Astrocyte of the spinal cord (primary cell): ENCODE measurements at regions not wholly inside any gene's neighbourhood (a gene's known extent, or its start where the extent isn't known, plus 50 kb on each side); places are given as distances from the start of the nearest gene placed in this dataset.
A peak's percentile ranks its signal among the peaks of the same experiment; 100 is the strongest.
"Not testable (repeated sequence)": the region's sequence is repeated elsewhere in the genome, so short reads cannot be mapped to it uniquely, and the experiment has no call there.

Experiments
- DNase-seq: peaks from one replicate; pipeline ENCODE4 v3.0.0; 2011; ENCODE audit warnings: low read depth, low spot score
- H3K4me3 ChIP-seq: 2 replicates; pipeline ENCODE4 v1.5.1; 2011; ENCODE audit warnings: low read depth, mild to moderate bottlenecking, low read length, moderate library complexity
- in situ Hi-C: cut with HindIII; loops from 2 replicates; pipeline ENCODE4 v1.10.0; 2017; ENCODE audit warnings: low sequenced_read_pairs
- TF ChIP-seq, protein P1 (sequence below): IDR thresholded peaks from 2 replicates; pipeline ENCODE4 v1.5.1; 2012; ENCODE audit warnings: low read depth, mild to moderate bottlenecking, low read length, inconsistent platforms

DNA sequence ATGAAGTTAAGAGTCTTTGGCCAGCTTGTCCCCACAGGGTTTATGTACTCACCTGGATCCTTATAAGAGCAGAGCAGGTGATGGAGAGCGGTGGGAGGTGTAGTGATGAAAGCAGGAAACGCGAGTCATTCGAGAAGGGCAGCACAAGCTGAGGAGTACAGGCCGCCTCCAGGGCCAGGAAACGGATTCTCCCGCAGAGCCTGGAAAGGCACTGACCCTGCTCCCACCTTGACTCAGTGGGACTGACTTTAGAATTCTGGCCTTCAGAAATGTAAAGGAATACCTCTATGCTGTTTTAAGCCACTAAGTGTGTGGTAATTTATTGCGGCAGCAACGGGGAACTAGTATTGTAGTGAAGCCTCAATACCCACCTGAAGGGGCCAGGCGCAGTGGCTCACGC lies 137.7 kb upstream of the KCTD7 start:
- in situ Hi-C loops, DNase-seq, H3K4me3 ChIP-seq: not testable (repeated sequence)

DNA sequence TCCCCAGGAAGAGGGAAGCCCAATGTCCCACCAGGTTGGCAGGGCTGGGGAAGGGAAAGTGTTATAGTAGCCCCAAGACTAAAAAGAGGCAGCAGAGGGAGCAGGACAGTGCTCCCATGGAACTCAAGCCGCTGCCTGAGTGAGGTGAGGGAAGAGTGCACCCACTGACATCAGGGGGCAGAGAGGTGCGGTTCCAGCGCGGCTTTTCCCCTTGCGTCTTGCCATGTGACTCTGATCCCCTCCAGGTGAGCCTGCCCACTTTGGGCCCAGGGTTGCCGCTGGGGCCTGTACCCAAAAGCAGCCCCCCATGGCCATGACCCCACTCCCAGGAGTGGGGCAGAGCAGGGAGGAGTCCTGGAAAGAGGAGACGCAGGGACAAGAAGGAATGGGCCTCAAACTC lies 136.3 kb upstream of the KCTD7 start:
- DNase-seq, in situ Hi-C loops: not testable (repeated sequence)
- H3K4me3 ChIP-seq: peak overlapping the region; percentile 71

DNA sequence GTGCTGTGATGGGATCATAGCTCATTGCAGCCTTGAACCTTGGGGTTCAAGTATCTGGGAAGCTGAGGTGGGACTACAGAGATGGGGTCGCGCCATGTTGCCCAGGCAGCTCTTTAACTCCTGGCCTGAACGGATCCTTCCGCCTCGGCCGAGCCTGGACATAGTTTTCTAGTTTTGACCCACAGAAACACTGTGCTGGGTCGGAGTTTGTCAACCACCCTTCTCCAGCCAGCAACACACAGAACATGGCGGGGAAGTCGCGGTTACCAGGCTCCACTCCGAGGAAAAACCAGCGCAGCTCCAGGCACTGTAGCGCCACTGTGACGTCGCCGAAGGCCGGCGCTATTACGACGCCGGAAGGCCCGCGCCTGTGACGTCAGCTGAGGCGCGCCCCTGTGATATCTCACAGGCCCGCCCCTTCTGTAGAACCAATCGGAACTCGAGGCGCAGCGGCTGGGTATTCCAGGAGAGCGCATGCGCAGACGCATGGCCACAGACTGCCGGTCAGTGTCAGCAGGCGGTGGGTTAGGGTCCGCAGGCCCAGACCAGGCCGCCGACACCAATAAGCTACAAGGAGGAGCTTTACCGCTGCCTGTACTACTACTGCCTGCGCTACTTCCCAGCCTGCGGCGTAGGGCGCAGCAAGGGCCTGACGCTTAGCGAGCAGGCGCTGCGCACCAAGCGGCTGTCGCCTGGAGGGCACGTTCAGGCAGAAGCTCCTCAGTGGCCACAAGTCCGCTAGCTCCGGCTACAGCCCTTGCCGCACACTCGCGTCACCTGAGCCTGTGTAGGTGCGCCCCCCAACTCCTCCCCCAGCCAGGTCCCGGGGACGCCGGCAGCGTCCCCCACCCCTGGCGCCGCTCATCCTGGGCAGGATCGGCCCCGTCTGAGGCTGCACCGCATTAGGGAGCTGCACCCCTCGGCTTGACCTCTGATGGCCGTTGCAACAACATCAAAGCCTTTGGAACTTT lies 135.2 kb upstream of the KCTD7 start:
- H3K4me3 ChIP-seq: peak overlapping the region; percentile 71
- TF ChIP-seq, protein P1, sequence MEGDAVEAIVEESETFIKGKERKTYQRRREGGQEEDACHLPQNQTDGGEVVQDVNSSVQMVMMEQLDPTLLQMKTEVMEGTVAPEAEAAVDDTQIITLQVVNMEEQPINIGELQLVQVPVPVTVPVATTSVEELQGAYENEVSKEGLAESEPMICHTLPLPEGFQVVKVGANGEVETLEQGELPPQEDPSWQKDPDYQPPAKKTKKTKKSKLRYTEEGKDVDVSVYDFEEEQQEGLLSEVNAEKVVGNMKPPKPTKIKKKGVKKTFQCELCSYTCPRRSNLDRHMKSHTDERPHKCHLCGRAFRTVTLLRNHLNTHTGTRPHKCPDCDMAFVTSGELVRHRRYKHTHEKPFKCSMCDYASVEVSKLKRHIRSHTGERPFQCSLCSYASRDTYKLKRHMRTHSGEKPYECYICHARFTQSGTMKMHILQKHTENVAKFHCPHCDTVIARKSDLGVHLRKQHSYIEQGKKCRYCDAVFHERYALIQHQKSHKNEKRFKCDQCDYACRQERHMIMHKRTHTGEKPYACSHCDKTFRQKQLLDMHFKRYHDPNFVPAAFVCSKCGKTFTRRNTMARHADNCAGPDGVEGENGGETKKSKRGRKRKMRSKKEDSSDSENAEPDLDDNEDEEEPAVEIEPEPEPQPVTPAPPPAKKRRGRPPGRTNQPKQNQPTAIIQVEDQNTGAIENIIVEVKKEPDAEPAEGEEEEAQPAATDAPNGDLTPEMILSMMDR: peak; percentile 25
- peak; percentile 98 for DNase-seq
- in situ Hi-C loops: no loop called here

DNA sequence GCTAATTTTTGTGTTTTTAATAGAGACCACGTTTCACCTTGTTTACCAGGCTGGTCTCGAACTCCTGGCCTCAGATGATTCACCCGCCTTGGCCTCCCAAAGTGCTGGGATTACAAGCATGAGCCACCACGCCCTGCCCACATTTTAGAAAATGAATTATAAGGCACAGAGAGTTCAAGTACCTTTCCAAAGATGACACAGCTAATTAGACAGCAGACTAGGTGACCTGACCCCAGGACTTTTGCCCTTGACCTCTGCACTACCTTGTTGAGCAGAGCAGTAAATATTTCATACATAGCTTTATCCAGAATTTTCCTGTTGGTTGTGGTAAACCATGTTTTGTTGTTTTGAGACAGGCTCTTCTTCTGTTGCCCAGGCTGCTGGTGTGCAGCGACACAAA lies 131.3 kb upstream of the KCTD7 start:
- DNase-seq: no peak
- in situ Hi-C loops: no loop called here
- H3K4me3 ChIP-seq: no peak overlapping the region
- TF ChIP-seq, protein P1: no peak

DNA sequence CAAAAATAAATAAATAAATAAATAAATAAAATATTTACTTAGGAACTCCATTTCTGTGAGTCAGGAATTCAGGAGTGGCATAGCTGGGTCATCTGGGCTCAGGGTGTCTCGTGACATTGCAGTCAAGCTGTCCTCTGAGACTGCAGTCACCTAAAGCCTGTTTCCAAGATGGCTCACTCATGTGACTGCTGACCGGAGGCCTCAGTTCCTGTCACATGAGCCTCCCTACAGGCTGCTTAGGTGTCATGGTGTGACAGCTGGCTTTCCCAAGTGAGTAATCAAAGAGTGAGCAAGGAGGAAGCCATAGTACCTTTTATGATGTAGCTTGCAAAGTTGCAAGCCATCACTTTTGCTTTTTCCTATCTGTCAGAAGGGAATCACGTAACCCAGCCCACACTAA lies 128.6 kb upstream of the KCTD7 start:
- no peak for DNase-seq
- in situ Hi-C loops: no loop called here
- H3K4me3 ChIP-seq: no peak overlapping the region
- TF ChIP-seq, protein P1: no peak

DNA sequence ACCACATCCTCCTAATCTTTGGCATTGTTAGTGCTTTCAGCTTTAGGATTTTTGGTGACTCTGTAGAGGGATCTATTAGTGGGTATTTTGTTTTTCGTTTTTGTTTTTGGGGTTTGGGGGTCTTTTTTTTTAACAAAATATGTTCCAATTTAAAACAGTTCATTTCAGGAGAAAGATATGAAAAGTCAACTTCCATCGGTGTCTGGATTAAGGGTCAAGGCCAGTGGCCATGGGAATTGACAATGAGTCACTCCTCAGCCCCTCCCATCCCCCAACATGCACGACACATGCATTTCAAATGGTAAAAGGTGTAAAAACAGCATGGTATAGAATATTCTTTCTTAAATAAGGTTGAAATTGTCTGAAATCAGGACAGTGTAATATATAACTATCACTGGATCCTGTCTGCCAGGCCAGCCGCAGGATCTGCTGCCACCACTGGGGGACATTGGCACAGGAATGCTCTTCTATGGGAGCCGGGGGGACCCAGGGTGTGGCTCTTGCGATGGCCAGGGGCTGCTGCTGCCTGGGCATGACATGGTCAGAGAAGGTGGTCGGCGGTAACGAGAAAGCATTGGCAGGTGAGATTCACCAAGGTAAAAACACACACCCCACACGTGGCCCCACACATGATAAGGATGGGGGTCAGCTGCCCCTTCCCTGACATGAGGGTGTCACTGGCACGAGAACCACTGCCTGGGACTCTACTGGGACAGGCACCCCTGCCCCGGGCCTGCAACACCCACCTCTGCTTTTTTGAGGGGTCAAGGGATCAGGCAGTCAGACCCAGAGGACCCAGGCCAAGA lies 126.2 kb upstream of the KCTD7 start:
- TF ChIP-seq, protein P1: peak; percentile 4
- H3K4me3 ChIP-seq: no peak overlapping the region
- DNase-seq: no peak
- in situ Hi-C loops: no loop called here

DNA sequence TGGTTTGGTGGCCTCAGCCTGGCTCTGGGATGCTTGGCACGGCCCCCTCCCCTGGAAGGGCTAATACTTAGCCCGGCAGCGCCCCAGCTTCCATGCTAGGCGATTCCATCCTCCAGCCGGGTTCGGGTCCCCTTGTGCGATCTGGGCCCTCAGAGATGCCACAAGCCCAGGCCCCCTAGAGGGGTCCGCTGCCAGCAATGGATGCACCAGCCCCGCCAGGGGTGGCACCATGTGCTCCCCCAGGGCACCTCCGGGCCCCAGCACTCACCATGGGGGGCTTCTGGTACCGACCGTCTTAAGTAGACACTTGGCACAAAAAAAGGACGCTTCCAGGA lies 125.7 kb upstream of the KCTD7 start:
- TF ChIP-seq, protein P1: no peak
- H3K4me3 ChIP-seq: no peak overlapping the region
- DNase-seq: no peak
- in situ Hi-C loops: no loop called here
